MCF 10A (cell line): ENCODE measurements at regions not wholly inside any gene's neighbourhood (a gene's known extent, or its start where the extent isn't known, plus 50 kb on each side); places are given as distances from the start of the nearest gene placed in this dataset.

Experiments used
- BruUV-seq: library from RNA; stranded (reverse); fragments of 400-500 nt; replicated peaks from 2 replicates; lab custom pipeline; 2021; lab: Mats Ljungman, UMichigan
- CTCF ChIA-PET: fragments of 300-600 bp; sonication (Branson Sonifier 250); formaldehyde crosslinking; extraction: SDS; loops from one replicate; lab custom pipeline; 2021; ENCODE audit warnings: antibody characterized with exemption, inconsistent platforms; lab: Yijun Ruan, JAX
- POLR2A ChIA-PET: fragments of 300-600, 350-650 bp; sonication (Branson Sonifier 250); formaldehyde crosslinking; extraction: SDS; loops from one replicate; lab custom pipeline; 2020; ENCODE audit warnings: antibody characterized with exemption, inconsistent platforms; lab: Yijun Ruan, JAX
- DNase-seq: peaks from one replicate; pipeline ENCODE4 v3.0.0-alpha.2; 2018; ENCODE audit not compliant: unreplicated experiment
- H3K27ac Mint-ChIP-seq: one replicate; pipeline ENCODE4 v1.8.0; 2022; ENCODE audit warnings: mild to moderate bottlenecking, low read depth, mixed read lengths; ENCODE audit not compliant: unreplicated experiment
- H3K27me3 Mint-ChIP-seq: one replicate; pipeline ENCODE4 v1.8.0; 2022; ENCODE audit warnings: mixed read lengths; ENCODE audit not compliant: insufficient read depth, unreplicated experiment
- H3K36me3 Mint-ChIP-seq: one replicate; pipeline ENCODE4 v1.8.0; 2022; ENCODE audit warnings: mild to moderate bottlenecking, moderate library complexity, mixed read lengths; ENCODE audit not compliant: insufficient read depth, unreplicated experiment
- H3K4me1 Mint-ChIP-seq: one replicate; pipeline ENCODE4 v1.8.0; 2022; ENCODE audit warnings: mixed read lengths; ENCODE audit not compliant: insufficient read depth, unreplicated experiment
- H3K4me3 Mint-ChIP-seq: one replicate; pipeline ENCODE4 v1.8.0; 2022; ENCODE audit warnings: mild to moderate bottlenecking, moderate library complexity, mixed read lengths; ENCODE audit not compliant: unreplicated experiment
- H3K9me3 Mint-ChIP-seq: one replicate; pipeline ENCODE4 v1.8.0; 2022; ENCODE audit warnings: mixed read lengths; ENCODE audit not compliant: unreplicated experiment
- intact Hi-C: fragments of 100-400 bp; cut with micrococcal nuclease; formaldehyde crosslinking; loops from 2 replicates; pipeline ENCODE4 v1.14.1; 2022
- TF ChIP-seq, protein P1 (sequence below): fragments of 200-600 bp; IDR thresholded peaks from one replicate; pipeline ENCODE4 v1.8.0; 2022; ENCODE audit warnings: antibody characterized with exemption, mild to moderate bottlenecking; ENCODE audit not compliant: unreplicated experiment

DNA sequence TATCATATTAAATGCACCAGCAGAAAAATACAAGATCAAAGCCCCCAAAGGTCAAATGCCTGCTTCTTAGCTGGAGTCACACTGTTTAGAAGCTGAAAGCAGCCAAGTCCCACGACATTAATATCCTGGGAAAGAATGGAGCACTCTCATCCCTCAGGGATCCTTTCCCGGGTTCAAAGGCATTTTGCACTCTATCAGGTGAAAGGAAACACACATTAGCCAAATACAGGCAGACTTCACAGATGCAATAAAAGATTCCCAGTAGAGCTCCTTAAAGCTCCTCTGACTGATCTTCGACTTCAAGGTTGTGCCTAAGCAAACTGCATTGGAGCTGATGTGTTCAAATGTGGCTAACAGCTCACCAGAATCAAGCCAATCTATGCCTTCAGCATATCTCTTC lies 158.4 kb downstream of the RNF152 start:
- Mint-ChIP-seq H3K4me3 (no peak overlapping the region), H3K4me1 (peaks cover 16% of the 10 kb centered on the region), H3K9me3 (no peaks in the 10 kb centered on the region), H3K27ac (no peak overlapping the region), H3K36me3 (no peaks in the 10 kb centered on the region), H3K27me3 (no peaks in the 10 kb centered on the region)
- CTCF ChIA-PET: interaction anchor here (0.5 to 1.9 kb wide), 6 partner anchors 10 to 1766 kb away, joined by 3 to 7 read pairs (median 4); no protein-coding TSS in a partner anchor
- BruUV-seq: no TSS peak
- intact Hi-C loops: no loop called here
- DNase-seq: no peak
- POLR2A ChIA-PET: interaction anchor here (0.7 kb wide), 1 partner anchor 259 kb away, joined by 3 read pairs; no protein-coding TSS in a partner anchor
- TF ChIP-seq, protein P1, sequence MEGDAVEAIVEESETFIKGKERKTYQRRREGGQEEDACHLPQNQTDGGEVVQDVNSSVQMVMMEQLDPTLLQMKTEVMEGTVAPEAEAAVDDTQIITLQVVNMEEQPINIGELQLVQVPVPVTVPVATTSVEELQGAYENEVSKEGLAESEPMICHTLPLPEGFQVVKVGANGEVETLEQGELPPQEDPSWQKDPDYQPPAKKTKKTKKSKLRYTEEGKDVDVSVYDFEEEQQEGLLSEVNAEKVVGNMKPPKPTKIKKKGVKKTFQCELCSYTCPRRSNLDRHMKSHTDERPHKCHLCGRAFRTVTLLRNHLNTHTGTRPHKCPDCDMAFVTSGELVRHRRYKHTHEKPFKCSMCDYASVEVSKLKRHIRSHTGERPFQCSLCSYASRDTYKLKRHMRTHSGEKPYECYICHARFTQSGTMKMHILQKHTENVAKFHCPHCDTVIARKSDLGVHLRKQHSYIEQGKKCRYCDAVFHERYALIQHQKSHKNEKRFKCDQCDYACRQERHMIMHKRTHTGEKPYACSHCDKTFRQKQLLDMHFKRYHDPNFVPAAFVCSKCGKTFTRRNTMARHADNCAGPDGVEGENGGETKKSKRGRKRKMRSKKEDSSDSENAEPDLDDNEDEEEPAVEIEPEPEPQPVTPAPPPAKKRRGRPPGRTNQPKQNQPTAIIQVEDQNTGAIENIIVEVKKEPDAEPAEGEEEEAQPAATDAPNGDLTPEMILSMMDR: no peak

DNA sequence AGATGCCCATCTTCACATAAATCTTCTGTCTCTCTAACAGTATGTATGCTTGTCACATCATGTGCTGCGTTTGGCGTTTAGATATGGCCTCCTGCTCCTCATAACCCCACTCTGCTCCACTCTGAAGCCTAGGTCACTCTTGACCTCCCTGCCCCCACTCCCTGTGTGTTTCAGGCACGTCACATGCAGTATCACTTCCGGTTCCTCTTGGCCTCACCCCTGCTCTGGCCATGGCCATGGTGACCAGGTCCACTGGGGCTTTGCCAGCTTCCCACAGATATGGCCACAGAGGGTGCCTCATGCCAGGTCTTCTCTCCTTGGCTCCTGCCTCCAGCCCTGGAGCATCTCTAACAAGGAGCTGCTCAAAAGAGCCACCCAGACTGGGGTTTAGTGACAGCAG lies 160.0 kb downstream of the RNF152 start:
- Mint-ChIP-seq H3K36me3 (no peaks in the 10 kb centered on the region), H3K27me3 (no peaks in the 10 kb centered on the region), H3K4me1 (peaks cover 11% of the 10 kb centered on the region), H3K4me3 (no peak overlapping the region), H3K9me3 (no peaks in the 10 kb centered on the region), H3K27ac (no peak overlapping the region)
- no peak for DNase-seq
- CTCF ChIA-PET: interaction anchor here (1.0 to 1.9 kb wide), 2 partner anchors 148 to 161 kb away, joined by 3 to 7 read pairs; no protein-coding TSS in a partner anchor
- POLR2A ChIA-PET: no interaction called here
- TF ChIP-seq, protein P1: no peak
- BruUV-seq: no TSS peak
- intact Hi-C loops: no loop called here

GRCh38 chr18:61731693-61732376 lies 161.0 kb downstream of the RNF152 start:
- H3K9me3 Mint-ChIP-seq: no peaks in the 10 kb centered on the region
- no peak overlapping the region for H3K4me3 Mint-ChIP-seq
- peaks cover 11% of the 10 kb centered on the region for H3K4me1 Mint-ChIP-seq
- ChIA-PET CTCF (no interaction called here), POLR2A (no interaction called here)
- intact Hi-C loops: no loop called here
- no peaks in the 10 kb centered on the region for H3K36me3 Mint-ChIP-seq
- H3K27ac Mint-ChIP-seq: no peak overlapping the region
- H3K27me3 Mint-ChIP-seq: no peaks in the 10 kb centered on the region
- no peak for DNase-seq
- no TSS peak for BruUV-seq
- TF ChIP-seq, protein P1: no peak

DNA sequence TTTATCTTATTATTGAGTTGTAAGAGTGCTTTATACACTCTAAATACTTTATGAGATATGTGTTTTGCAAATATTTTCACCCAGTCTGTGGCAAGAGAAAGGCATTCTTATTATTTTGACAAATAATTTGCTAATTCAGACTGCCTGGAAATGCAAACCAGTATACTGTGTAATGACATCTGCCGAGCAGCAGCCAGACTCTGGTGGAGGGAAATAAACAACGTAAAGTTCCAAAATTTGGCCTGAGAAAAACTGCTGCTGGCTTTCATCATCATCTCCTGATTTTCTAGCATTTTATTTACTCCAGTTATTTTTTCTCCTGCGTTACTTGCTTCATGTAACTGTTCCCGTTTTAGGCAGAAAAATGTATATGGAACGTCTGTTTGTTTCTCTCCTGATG lies 161.6 kb downstream of the RNF152 start:
- TF ChIP-seq, protein P1: no peak
- no peaks in the 10 kb centered on the region for H3K36me3 Mint-ChIP-seq
- H3K4me1 Mint-ChIP-seq: peaks cover 11% of the 10 kb centered on the region
- H3K9me3 Mint-ChIP-seq: no peaks in the 10 kb centered on the region
- BruUV-seq: no TSS peak
- no peak overlapping the region for H3K27ac Mint-ChIP-seq
- CTCF ChIA-PET: no interaction called here
- no peak overlapping the region for H3K4me3 Mint-ChIP-seq
- no peaks in the 10 kb centered on the region for H3K27me3 Mint-ChIP-seq
- intact Hi-C loops: no loop called here
- POLR2A ChIA-PET: no interaction called here
- DNase-seq: no peak
